Liver (tissue), 8 donors: ENCODE measurements at regions not wholly inside any gene's neighbourhood (a gene's known extent, or its start where the extent isn't known, plus 50 kb on each side); places are given as distances from the start of the nearest gene placed in this dataset.

Source experiments
- DNase-seq: peaks from one replicate; pipeline ENCODE4 v3.0.0-alpha.2; 2017; ENCODE audit warnings: low spot score
- H3K27ac ChIP-seq, 2 donors: one replicate each; pipeline ENCODE4 v1.7.0; 2013; ENCODE audit warnings: inconsistent platforms in 2 of 2, low read length in 2 of 2, control low read depth in 1 of 2, low read depth in 1 of 2, mild to moderate bottlenecking in 1 of 2
- H3K27me3 ChIP-seq, 4 donors: one replicate each; pipeline versions ENCODE4 v1.6.1 to v1.7.0; 2013; ENCODE audit warnings: low read length in 3 of 4, inconsistent platforms in 1 of 4, mild to moderate bottlenecking in 1 of 4, moderate library complexity in 1 of 4; ENCODE audit not compliant: control insufficient read depth in 4 of 4, insufficient read depth in 4 of 4
- H3K36me3 ChIP-seq, 4 donors: one replicate each; pipeline versions ENCODE4 v1.6.1 to v1.7.0; 2013; ENCODE audit warnings: low read length in 3 of 4, mild to moderate bottlenecking in 3 of 4, low read depth in 1 of 4, moderate library complexity in 1 of 4; ENCODE audit not compliant: control insufficient read depth in 4 of 4, insufficient read depth in 3 of 4
- H3K4me1 ChIP-seq, 4 donors: one replicate each; pipeline versions ENCODE4 v1.6.1 to v1.7.0; 2013; ENCODE audit warnings: low read length in 3 of 4, mild to moderate bottlenecking in 3 of 4, moderate library complexity in 1 of 4; ENCODE audit not compliant: control insufficient read depth in 4 of 4, insufficient read depth in 4 of 4
- H3K4me3 ChIP-seq, 3 donors: one replicate each; pipeline versions ENCODE4 v1.6.1 to v1.7.0; 2013; ENCODE audit warnings: low read length in 3 of 3, control low read depth in 1 of 3, low read depth in 1 of 3, mild to moderate bottlenecking in 1 of 3
- H3K9ac ChIP-seq, 2 donors: one replicate each; pipeline ENCODE4 v1.7.0; 2013; ENCODE audit warnings: low read length in 2 of 2, mild to moderate bottlenecking in 2 of 2, moderate library complexity in 2 of 2, control low read depth in 1 of 2, low read depth in 1 of 2
- H3K9me3 ChIP-seq, 4 donors: one replicate each; pipeline versions ENCODE4 v1.6.1 to v1.7.0; 2013; ENCODE audit warnings: low read length in 3 of 4; ENCODE audit not compliant: control insufficient read depth in 4 of 4
- ATF3 ChIP-seq: IDR thresholded peaks from 2 replicates; pipeline ENCODE4 v1.6.1; 2016; ENCODE audit warnings: antibody characterized with exemption
- CTCF ChIP-seq: fragments of 150-350 bp; IDR thresholded peaks from 2 replicates; pipeline ENCODE4 v1.5.1; 2017; ENCODE audit warnings: improper control_type of control experiment, low read depth, low read length; ENCODE audit not compliant: missing input control
- EGR1 ChIP-seq, 2 donors: IDR thresholded peaks; 2 replicates each; pipeline ENCODE4 v1.6.1; 2016 to 2018; ENCODE audit warnings: antibody characterized with exemption in 2 of 2, low read depth in 2 of 2
- FOXA1 ChIP-seq: IDR thresholded peaks from 2 replicates; pipeline ENCODE4 v1.6.1; 2016; ENCODE audit warnings: antibody characterized with exemption
- FOXA2 ChIP-seq: IDR thresholded peaks from 2 replicates; pipeline ENCODE4 v1.6.1; 2016; ENCODE audit warnings: antibody characterized with exemption
- GABPA ChIP-seq, 2 donors: IDR thresholded peaks in 1 of 2; conservative IDR thresholded peaks in 1 of 2; 2 replicates each; pipeline ENCODE4 v1.6.1; 2016; ENCODE audit warnings: antibody characterized with exemption in 2 of 2, mild to moderate bottlenecking in 1 of 2, moderate library complexity in 1 of 2
- HNF4A ChIP-seq, 2 donors: conservative IDR thresholded peaks; 2 replicates each; pipeline ENCODE4 v1.6.1; 2016; ENCODE audit warnings: antibody characterized with exemption in 2 of 2, mild to moderate bottlenecking in 2 of 2
- HNF4G ChIP-seq: IDR thresholded peaks from 2 replicates; pipeline ENCODE4 v1.6.1; 2016; ENCODE audit warnings: antibody characterized with exemption
- JUND ChIP-seq, 2 donors: IDR thresholded peaks; 2 replicates each; pipeline ENCODE4 v1.6.1; 2016; ENCODE audit warnings: antibody characterized with exemption in 2 of 2
- MAX ChIP-seq: IDR thresholded peaks from 2 replicates; pipeline ENCODE4 v1.6.1; 2016; ENCODE audit warnings: antibody characterized with exemption
- RAD21 ChIP-seq, 2 donors: IDR thresholded peaks; 2 replicates each; pipeline ENCODE4 v1.6.1; 2016; ENCODE audit warnings: antibody characterized with exemption in 2 of 2, mild to moderate bottlenecking in 2 of 2
- REST ChIP-seq: IDR thresholded peaks from 2 replicates; pipeline ENCODE4 v1.6.1; 2016; ENCODE audit warnings: antibody characterized with exemption, mild to moderate bottlenecking
- RXRA ChIP-seq, 2 donors: IDR thresholded peaks; 2 replicates each; pipeline ENCODE4 v1.6.1; 2017 to 2018; ENCODE audit warnings: antibody characterized with exemption in 2 of 2, mild to moderate bottlenecking in 1 of 2
- SP1 ChIP-seq: IDR thresholded peaks from 2 replicates; pipeline ENCODE4 v1.6.1; 2018; ENCODE audit warnings: antibody characterized with exemption, mild to moderate bottlenecking
- YY1 ChIP-seq: IDR thresholded peaks from 2 replicates; pipeline ENCODE4 v1.6.1; 2016; ENCODE audit warnings: antibody characterized with exemption, mild to moderate bottlenecking
- ZBTB33 ChIP-seq: IDR thresholded peaks from 2 replicates; pipeline ENCODE4 v1.6.1; 2016; ENCODE audit warnings: antibody characterized with exemption
- WGBS: extraction: QIAGEN DNeasy Blood & Tissue Kit; methylation state at CpG from one replicate; pipeline ENCODE4 v1.1.7; 2013; 5-methylcytosine and 5-hydroxymethylcytosine counted together
- donor health status: healthy.
- donor health status: healthy.
- donor health status: healthy.
- donor health status: healthy.
- donor health status: healthy.

- no peaks in the 10 kb centered on the region for H3K27me3 ChIP-seq
- H3K36me3 ChIP-seq, result no peaks in the 10 kb centered on the region
- H3K9me3 ChIP-seq, result no peaks in the 10 kb centered on the region
- no peak overlapping the region for H3K4me3 ChIP-seq
- 85% methylated on average over 2 of the region's 2 CpGs for WGBS
- no peak for DNase-seq
- peaks cover 2 to 31% (median 10%) of the 10 kb centered on the region in 4 donors for H3K4me1 ChIP-seq
- H3K9ac ChIP-seq, result no peak overlapping the region
- peak overlapping the region; percentile 40 to 95 for H3K27ac ChIP-seq
- no peak for TF ChIP-seq REST
- TF ChIP-seq RXRA (IDR thresholded peaks at IDR 0.05), result no peak
- TF ChIP-seq YY1, result no peak
Observed at GRCh38 chr5:68749077-68749476, 344.7 kb upstream of the SLC30A5 start.

GRCh38 chr5:68749631-68750030 is 344.2 kb upstream of the SLC30A5 start:
- TF ChIP-seq ZBTB33 (no peak), ATF3 (no peak), HNF4A (conservative IDR thresholded peaks at IDR 0.05) (peak in 1 of 2 donors; percentile 12), HNF4G (no peak)
- Histone ChIP-seq H3K4me1 (peaks cover 2 to 31% (median 10%) of the 10 kb centered on the region in 4 donors), H3K9me3 (no peaks in the 10 kb centered on the region), H3K4me3 (no peak overlapping the region), H3K27me3 (no peaks in the 10 kb centered on the region), H3K9ac (no peak overlapping the region), H3K36me3 (no peaks in the 10 kb centered on the region), H3K27ac (peak overlapping the region; percentile 40 to 95)
- 76% methylated on average over 4 of the region's 4 CpGs for WGBS
- no peak for DNase-seq

- no peaks in the 10 kb centered on the region for H3K36me3 ChIP-seq
- H3K4me1 ChIP-seq, result peaks cover 2 to 36% (median 10%) of the 10 kb centered on the region in 4 donors
- no peak overlapping the region for H3K4me3 ChIP-seq
- no peaks in the 10 kb centered on the region for H3K9me3 ChIP-seq
- no peak overlapping the region for H3K9ac ChIP-seq
- H3K27ac ChIP-seq, result no peak overlapping the region
- DNase-seq, result no peak
- H3K27me3 ChIP-seq, result no peaks in the 10 kb centered on the region
- 95% methylated on average over 3 of the region's 3 CpGs for WGBS
- TF ChIP-seq ZBTB33, result no peak
- TF ChIP-seq EGR1 (IDR thresholded peaks at IDR 0.05; ENCODE audit: low read depth in 2 of 2), result no peak
- no peak for TF ChIP-seq SP1
- no peak for TF ChIP-seq JUND (IDR thresholded peaks at IDR 0.05)
- no peak for TF ChIP-seq YY1
- TF ChIP-seq HNF4G, result no peak
- TF ChIP-seq CTCF, result no peak
- no peak for TF ChIP-seq FOXA1
- TF ChIP-seq RXRA (IDR thresholded peaks at IDR 0.05), result no peak
- TF ChIP-seq RAD21 (IDR thresholded peaks at IDR 0.05), result no peak
- TF ChIP-seq MAX, result no peak
- TF ChIP-seq GABPA (IDR thresholded peaks at IDR 0.05 in 1 of 2, conservative IDR thresholded peaks at IDR 0.05 in 1 of 2), result no peak
- no peak for TF ChIP-seq HNF4A (conservative IDR thresholded peaks at IDR 0.05)
- no peak for TF ChIP-seq ATF3
- TF ChIP-seq FOXA2, result no peak
Observed at GRCh38 chr5:68751661-68752060, 342.2 kb upstream of the SLC30A5 start.
